Omental fat pad (tissue), 3 donors: ENCODE measurements at regions not wholly inside any gene's neighbourhood (a gene's known extent, or its start where the extent isn't known, plus 50 kb on each side); places are given as distances from the start of the nearest gene placed in this dataset.

Source experiments
- ATAC-seq: fragments of 150-250 bp; one replicate; pipeline ENCODE4 v1.9.1; 2016; ENCODE audit warnings: mild to moderate bottlenecking, moderate library complexity; ENCODE audit not compliant: low FRiP score
- DNase-seq: peaks from one replicate; pipeline ENCODE4 v3.0.0-alpha.2; 2019; ENCODE audit warnings: low spot score
- CTCF ChIP-seq, 3 donors: fragments of 450-650 bp; IDR thresholded peaks; one replicate each; pipeline ENCODE4 v1.5.1; 2016 to 2017; ENCODE audit warnings: antibody characterized with exemption in 3 of 3, mild to moderate bottlenecking in 3 of 3, moderate library complexity in 2 of 3

- TF ChIP-seq CTCF (IDR thresholded peaks at IDR 0.05): no peak
- ATAC-seq: no peak
- no peak for DNase-seq
Measured at GRCh38 chr13:47671776-47672175, 329.3 kb downstream of the SUCLA2 start.

GRCh38 chr13:47665043-47665442 lies 336.0 kb downstream of the SUCLA2 start:
- no peak for ATAC-seq
- DNase-seq: no peak
- no peak for TF ChIP-seq CTCF (IDR thresholded peaks at IDR 0.05)

GRCh38 chr13:47661076-47661475 lies 340.0 kb downstream of the SUCLA2 start:
- TF ChIP-seq CTCF (IDR thresholded peaks at IDR 0.05): no peak
- DNase-seq (no peak), ATAC-seq (no peak)

GRCh38 chr13:47656651-47657050 lies 344.4 kb downstream of the SUCLA2 start:
- TF ChIP-seq CTCF (IDR thresholded peaks at IDR 0.05): no peak
- ATAC-seq: no peak
- DNase-seq: no peak

GRCh38 chr13:47650209-47650608 lies 350.9 kb downstream of the SUCLA2 start:
- DNase-seq (no peak), ATAC-seq (no peak)
- no peak for TF ChIP-seq CTCF (IDR thresholded peaks at IDR 0.05)

GRCh38 chr13:47647001-47647400 lies 354.1 kb downstream of the SUCLA2 start:
- no peak for TF ChIP-seq CTCF (IDR thresholded peaks at IDR 0.05)
- DNase-seq (no peak), ATAC-seq (no peak)

DNA sequence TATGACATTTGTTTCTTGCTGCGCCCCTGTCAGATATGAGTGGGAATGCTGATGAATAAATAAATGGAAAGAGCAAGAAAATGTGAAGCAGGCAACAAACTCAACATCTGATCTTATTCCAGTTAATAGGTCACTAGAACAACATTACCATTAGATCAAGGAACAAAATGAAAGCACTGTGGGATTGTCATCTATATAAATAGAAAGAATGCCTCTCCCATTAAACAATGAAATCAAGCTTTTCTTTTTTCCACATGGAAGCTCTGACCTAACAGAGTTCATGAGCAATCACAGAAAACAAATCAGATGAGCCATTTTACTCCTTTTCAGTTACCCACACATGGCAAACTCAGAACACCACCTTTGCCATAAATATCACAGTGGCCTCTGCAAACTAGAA lies 354.8 kb downstream of the SUCLA2 start:
- no peak for TF ChIP-seq CTCF (IDR thresholded peaks at IDR 0.05)
- ATAC-seq: no peak
- no peak for DNase-seq
